Lower leg skin (tissue), 3 donors: ENCODE measurements at regions not wholly inside any gene's neighbourhood (a gene's known extent, or its start where the extent isn't known, plus 50 kb on each side); places are given as distances from the start of the nearest gene placed in this dataset.

ENCODE experiments used
- CTCF ChIP-seq, 3 donors: fragments of 450-650 bp; IDR thresholded peaks; one replicate each; pipeline ENCODE4 v1.5.1; 2016; ENCODE audit warnings: antibody characterized with exemption in 3 of 3, mild to moderate bottlenecking in 3 of 3, moderate library complexity in 2 of 3
- POLR2A ChIP-seq, 2 donors: fragments of 450-650 bp; IDR thresholded peaks; one replicate each; pipeline ENCODE4 v1.6.1; 2016 to 2017; ENCODE audit warnings: antibody characterized with exemption in 2 of 2, mild to moderate bottlenecking in 1 of 2, moderate library complexity in 1 of 2

- TF ChIP-seq CTCF (IDR thresholded peaks at IDR 0.05) (no peak), POLR2A (IDR thresholded peaks at IDR 0.05) (no peak)
Measured at GRCh38 chr10:130801784-130802183, 509.7 kb downstream of the TCERG1L start.
